GM12875 (cell line): ENCODE measurements at regions not wholly inside any gene's neighbourhood (a gene's known extent, or its start where the extent isn't known, plus 50 kb on each side); places are given as distances from the start of the nearest gene placed in this dataset.
"Not testable (repeated sequence)": the region's sequence is repeated elsewhere in the genome, so short reads cannot be mapped to it uniquely, and the experiment has no call there.

Source experiments
- H3K4me3 ChIP-seq: one replicate; pipeline ENCODE4 v1.5.1; 2011; ENCODE audit warnings: low read depth, low read length, control low read depth
- TF ChIP-seq, protein P1 (sequence below): IDR thresholded peaks from 2 replicates; pipeline ENCODE4 v1.5.1; 2011; ENCODE audit warnings: low read depth, mild to moderate bottlenecking, control low read depth, inconsistent platforms, low read length, moderate library complexity, borderline replicate concordance; ENCODE audit not compliant: insufficient read depth

DNA sequence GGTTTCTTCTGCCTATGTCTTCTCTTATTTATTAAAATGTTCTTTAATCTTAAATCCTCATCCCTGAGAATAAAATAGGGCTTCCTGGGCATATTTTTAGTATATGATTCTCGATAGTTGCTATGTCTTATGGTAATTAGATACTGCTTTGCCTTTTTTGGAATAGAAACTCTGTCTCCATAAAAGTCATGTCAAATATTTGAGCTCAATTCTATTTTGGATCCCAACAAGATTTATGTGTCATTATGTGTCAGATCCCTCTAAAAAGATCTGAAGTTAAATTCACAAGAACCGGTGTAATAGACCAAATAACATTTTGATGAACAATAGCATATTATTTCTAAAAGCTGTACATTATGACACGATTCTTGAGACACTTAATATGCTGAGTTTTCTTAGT, 312.5 kb upstream of the PDE3A start:
- TF ChIP-seq, protein P1, sequence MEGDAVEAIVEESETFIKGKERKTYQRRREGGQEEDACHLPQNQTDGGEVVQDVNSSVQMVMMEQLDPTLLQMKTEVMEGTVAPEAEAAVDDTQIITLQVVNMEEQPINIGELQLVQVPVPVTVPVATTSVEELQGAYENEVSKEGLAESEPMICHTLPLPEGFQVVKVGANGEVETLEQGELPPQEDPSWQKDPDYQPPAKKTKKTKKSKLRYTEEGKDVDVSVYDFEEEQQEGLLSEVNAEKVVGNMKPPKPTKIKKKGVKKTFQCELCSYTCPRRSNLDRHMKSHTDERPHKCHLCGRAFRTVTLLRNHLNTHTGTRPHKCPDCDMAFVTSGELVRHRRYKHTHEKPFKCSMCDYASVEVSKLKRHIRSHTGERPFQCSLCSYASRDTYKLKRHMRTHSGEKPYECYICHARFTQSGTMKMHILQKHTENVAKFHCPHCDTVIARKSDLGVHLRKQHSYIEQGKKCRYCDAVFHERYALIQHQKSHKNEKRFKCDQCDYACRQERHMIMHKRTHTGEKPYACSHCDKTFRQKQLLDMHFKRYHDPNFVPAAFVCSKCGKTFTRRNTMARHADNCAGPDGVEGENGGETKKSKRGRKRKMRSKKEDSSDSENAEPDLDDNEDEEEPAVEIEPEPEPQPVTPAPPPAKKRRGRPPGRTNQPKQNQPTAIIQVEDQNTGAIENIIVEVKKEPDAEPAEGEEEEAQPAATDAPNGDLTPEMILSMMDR: no peak
- no peak overlapping the region for H3K4me3 ChIP-seq

DNA sequence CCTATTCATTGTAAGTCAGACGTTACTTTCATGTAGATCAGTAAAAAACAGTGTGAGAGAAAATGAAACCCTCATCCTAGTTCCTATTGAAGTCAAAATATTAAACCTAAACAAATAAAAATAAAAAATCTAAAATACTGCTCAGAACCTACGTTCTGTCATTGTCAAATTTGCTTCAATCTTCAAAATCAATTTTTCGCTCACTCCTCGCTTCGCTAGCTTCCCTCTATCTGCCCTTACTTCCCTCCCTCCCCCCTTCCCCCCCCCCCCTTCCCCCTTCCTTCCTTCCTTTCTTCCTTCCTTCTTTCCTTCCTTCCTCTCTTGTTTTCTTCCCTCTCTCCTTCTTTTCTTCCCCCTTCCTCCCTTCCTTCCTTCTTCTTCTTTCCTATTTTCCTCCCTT, 310.9 kb upstream of the PDE3A start:
- TF ChIP-seq, protein P1: no peak

DNA sequence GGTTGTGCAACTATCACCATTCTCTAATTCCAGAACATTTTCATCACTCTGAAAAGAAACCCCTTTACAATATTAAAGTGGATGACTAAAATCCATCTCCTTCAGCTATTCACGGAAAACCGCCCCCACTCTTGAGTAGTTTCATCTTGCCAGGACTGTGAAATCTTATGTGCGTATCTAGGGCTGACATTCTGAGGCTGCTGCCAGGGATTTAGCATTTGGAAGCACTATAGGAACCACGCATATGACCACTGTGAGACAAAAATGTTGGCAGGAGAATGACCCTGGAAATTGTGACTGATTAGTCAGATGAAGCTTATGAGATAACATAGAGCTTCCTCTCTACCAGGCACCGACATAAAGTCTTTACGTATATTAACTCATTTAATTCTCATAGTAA, 305.2 kb upstream of the PDE3A start:
- no peak overlapping the region for H3K4me3 ChIP-seq
- TF ChIP-seq, protein P1: no peak

More for the DNA sequence above, 310.9 kb upstream of the PDE3A start:
- H3K4me3 ChIP-seq: no peak overlapping the region

DNA sequence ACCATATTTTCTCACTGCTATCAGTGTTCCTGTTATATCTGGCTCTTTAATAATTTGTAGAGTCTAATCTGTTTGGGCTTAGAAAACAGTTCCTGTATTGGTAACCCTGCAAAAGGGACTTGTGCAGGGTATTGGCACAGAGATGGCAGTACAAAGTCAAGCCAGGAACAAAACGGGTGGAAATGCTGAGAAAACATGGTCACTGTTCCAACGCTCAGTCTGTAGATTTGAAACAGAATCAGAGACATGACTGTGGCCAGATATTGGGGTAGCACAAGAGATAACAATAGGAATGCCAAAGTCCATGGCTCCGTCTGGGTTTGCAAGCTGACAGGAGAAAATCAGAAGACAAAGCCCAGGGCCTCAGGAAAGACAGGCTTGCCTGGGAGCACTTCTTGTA, 290.7 kb upstream of the PDE3A start:
- TF ChIP-seq, protein P1: no peak
- no peak overlapping the region for H3K4me3 ChIP-seq

DNA sequence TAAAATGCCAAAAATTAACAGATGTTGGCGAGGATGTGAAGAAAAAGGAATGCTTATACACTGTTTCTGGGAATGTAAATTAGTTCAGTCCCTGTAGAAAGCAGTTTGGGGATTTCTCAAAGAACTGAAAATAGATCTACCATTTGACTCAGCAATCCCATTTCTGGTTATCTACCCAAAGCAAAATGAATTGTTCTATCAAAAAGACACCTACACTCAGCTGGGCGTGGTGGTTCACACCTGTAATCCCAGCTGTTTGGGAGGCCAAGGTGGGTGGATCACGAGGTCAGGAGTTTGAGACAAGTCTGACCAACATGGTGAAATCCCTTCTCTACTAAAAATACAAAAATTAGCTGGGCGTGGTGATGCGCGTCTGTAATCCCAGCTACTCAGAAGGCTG, 279.3 kb upstream of the PDE3A start:
- TF ChIP-seq, protein P1: no peak
- H3K4me3 ChIP-seq: no peak overlapping the region

DNA sequence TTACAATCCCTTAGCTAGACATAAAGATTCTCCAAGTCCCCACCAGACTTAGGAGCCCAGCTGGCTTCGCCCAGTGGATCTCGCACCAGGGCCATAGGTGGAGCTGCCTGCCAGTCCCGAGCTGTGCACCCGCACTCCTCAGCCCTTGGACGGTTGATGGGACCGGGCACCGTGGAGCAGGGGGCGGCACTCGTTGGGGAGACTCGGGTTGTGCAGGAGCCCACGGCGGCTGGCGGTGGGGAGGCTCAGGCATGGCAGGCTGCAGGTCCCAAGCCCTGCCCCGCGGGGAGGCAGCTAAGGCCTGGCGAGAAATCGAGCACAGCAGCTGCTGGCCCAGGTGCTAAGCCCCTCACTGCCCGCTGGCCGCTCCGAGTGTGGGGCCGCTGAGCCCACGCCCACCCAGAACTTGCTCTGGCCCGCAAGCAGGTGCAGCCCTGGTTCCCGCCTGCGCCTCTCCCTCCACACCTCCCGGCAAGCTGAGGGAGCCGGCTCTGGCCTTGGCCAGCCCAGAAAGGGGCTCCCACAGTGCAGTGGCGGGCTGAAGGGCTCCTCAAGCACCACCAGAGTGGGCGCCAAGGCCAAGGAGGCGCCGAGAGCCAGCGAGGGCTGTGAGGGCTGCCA, 275.0 kb upstream of the PDE3A start:
- H3K4me3 ChIP-seq: not testable (repeated sequence)

DNA sequence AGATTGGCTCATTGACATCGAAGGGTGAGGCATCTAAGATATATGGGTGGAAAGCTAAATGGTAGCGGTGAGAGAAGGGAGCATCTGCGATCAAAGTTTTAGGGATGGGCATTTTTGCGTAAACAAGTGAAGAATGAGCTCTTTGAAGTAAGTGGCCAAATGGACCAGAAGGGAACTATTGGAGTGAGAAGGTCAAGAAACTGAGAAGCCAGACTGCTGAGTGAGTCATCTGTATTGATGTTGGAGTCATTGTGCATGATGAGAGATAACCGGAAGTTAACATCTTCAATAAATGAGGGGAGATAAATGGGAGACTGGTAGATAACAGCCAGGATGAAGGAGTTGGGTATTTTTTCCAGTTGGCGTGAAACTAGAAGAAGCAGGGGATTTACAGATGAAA, 271.9 kb upstream of the PDE3A start:
- TF ChIP-seq, protein P1: no peak
- H3K4me3 ChIP-seq: no peak overlapping the region

DNA sequence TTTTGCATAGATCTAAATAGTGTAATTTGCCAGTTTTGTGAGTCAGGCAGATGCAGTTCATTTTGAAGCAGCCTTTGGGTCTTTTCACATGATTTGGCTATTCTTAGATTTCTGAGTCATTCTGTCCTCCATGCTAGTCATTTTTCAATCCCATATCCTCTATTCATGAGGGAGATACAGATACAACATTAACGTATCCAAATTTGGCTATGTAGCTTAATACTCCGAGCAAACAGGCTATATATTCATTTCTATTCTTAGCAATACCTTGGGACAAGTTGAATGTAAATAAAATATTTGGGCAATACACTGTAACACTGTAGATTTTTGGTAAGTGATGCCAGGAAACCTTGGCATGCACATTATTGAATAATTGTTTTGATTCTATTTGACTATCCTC, 270.7 kb upstream of the PDE3A start:
- H3K4me3 ChIP-seq: no peak overlapping the region
- TF ChIP-seq, protein P1: no peak
